ENCODE measurements at regions not wholly inside any gene's neighbourhood (a gene's known extent, or its start where the extent isn't known, plus 50 kb on each side); places are given as distances from the start of the nearest gene placed in this dataset.
"Not testable (repeated sequence)": the region's sequence is repeated elsewhere in the genome, so short reads cannot be mapped to it uniquely, and the experiment has no call there.

DNA sequence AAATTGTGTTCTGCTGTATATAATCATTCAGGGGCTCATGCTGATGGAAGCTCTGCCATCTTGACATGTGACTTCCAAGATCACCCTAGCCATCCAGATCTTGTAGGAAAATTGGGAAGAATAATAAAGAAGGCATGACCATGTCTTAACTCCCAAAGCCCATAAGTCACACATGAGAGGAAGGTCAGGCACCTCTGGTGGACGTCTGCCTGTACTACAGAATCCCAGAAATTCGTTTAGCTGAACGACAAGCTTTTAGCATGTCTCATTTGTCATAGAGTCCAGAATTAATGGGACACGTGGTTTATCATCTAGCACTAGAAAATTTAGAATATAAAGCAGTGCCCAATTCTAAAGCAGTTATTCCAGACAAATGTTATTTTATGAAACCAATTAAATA, 212.7 kb downstream of the CENPC start:
- no peak for DNase-seq (ENCODE audit: low read depth in 2 of 2)

- DNase-seq (ENCODE audit: low read depth in 2 of 2) = no peak
These were observed 216.9 kb downstream of the CENPC start for GRCh38 chr4:67328393-67328792.

DNA sequence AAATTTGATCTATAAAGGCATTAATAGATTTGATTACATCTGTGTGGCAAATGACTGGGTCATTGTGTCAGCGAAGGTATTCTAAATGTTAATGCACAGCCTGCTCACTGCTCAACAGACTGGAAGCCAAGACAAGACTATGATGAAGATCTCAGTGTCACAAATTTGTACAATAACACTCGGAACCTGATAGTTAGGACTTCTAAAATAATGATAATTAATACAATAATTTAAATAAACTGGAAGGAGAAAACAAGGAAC, 217.4 kb downstream of the CENPC start:
- DNase-seq (ENCODE audit: low read depth in 2 of 2) = no peak

DNA sequence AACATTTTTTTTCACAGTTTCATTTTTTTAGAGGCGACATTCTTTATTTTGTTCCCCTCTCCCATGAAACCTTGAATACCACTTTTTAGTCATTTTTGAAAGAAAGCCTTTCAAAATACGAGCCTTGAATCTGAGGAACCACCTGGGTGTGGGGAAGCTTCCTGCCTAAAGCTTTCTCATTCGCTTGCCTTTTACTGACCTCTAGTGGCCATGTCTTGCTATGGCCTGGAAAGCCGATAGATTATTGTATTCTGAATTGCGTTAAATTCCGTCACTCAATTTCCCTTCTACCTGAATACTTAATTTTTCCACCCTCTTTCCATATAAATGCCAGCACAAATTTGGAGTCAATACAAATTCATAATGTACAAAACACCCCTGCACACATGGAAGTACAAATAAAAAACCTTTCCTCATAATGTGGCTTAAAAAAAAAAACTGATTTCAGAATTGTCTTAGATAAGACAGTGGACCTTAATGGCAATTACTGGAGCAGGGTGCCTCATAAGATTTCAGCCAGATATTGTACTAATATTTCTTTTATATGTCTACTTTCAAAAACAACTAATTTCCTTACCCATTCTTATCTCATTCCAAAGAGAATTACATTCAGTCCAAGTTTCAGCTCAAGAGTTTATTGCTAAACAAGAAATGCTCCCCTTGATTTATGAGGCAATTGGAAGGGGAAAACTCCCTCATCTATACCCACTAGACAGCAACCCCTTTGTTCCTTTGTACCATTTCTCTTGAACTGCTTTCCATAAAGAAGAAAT, 217.9 kb downstream of the CENPC start:
- peak in 1 of 2 donors; percentile 6 for DNase-seq (ENCODE audit: low read depth in 2 of 2)

DNA sequence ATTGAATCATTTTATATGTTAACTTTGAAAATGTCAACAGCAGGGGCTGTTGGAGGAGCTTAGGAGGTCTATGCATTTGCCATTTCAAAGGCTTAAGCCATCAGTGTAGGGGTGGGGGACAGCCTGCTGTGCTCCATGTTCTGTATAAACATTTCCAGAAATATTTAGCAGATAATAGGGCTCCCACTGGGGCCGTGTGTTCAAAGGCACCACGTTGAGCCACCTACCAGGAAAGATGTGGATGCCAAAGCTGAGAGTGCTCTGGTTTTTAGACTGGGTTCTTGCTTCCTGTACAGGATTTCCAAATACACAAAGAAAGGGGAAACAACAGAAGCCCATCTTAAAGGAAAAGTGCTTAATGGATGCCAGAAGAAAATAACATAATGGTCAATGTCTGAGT, 219.5 kb downstream of the CENPC start:
- DNase-seq (ENCODE audit: low read depth in 2 of 2) = no peak

DNA sequence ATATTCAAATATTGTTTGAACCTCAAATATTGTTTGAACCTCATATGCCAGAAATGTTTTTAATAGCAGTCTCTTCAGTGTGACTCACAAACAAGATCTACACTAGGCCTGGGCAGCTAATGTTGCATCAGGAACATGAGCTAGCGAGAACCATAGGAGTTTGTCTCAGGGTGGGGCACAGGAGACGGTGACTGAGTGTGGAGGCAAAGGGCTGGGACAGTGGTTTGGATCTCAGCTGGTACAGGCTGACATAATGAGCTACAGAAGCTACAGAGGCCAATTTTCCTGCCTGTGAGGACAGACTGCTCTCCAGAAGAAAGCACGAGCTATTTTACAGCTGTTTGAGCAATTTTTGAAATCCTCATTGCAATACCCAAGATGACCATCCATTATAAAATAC, 224.7 kb downstream of the CENPC start:
- no peak for DNase-seq (ENCODE audit: low read depth in 2 of 2)

DNA sequence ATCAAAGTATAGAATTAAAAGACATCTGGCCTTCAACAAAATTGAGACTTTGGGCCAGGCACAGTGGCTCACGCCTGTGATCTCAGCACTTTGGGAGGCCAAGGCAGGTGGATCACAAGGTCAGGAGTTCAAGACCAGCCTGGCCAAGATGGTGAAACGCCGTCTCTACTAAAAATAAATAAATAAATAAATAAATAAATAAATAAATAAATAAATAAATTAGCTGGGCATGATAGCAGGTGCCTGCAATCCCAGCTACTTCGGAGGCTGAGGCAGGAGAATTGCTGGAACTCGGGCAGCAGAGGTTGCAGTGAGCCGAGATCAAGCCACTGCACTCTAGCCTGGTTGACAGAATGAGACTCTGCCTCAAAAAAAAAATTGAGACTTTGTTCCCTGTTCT, 225.7 kb downstream of the CENPC start:
- DNase-seq (ENCODE audit: low read depth in 2 of 2) = not testable (repeated sequence)

- DNase-seq (ENCODE audit: low read depth in 2 of 2) = not testable (repeated sequence)
These were observed 244.7 kb downstream of the CENPC start for GRCh38 chr4:67300497-67301185.

GRCh38 chr4:67292636-67293035, 252.7 kb downstream of the CENPC start:
- no peak for DNase-seq (ENCODE audit: low read depth in 2 of 2)

DNA sequence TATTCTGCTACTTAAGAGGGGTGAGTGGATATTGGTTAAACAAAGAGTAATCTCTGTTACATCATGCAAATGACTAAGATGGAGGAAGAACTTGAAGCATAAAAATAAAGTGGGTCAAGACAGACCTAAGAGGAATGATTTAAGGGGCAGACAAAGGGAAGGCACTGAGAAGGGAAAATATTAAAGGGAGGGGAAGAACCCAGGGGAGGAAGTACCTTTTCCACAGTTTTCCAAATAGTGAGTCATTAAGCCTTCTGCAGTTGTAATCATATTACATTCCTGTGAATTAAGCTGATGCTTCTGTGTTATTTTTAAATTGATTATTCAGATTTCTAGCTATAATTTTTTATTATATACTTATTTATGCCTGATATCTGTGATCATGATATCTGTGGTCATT, 253.3 kb downstream of the CENPC start:
- DNase-seq (ENCODE audit: low read depth in 2 of 2) = no peak

GRCh38 chr4:67291644-67292043, 253.7 kb downstream of the CENPC start:
- no peak for DNase-seq (ENCODE audit: low read depth in 2 of 2)

- no peak for DNase-seq (ENCODE audit: low read depth in 2 of 2)
These were observed 256.3 kb downstream of the CENPC start for GRCh38 chr4:67288964-67289363.

- no peak for DNase-seq (ENCODE audit: low read depth in 2 of 2)
These were observed 258.6 kb downstream of the CENPC start for GRCh38 chr4:67286724-67287123.

DNA sequence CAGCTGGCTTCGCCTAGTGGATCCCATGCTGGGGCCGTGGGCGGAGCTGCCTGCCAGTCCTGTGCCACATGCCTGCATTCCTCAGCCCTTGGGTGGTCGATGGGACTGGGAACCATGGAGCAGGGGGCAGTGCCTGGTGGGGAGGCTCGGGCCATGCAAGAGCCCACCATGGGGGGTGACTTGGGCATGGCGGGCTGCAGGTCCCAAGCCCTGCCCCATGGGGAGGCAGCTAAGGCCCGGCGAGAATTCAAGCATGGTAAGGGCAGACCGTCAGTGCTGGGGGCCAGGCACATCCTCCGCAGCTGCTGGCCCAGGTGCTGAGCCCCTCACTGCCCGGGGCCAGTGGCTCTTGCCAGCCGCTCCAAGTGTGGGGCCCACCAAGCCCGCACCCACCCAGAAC, 262.6 kb downstream of the CENPC start:
- no peak for DNase-seq (ENCODE audit: low read depth in 2 of 2)

DNA sequence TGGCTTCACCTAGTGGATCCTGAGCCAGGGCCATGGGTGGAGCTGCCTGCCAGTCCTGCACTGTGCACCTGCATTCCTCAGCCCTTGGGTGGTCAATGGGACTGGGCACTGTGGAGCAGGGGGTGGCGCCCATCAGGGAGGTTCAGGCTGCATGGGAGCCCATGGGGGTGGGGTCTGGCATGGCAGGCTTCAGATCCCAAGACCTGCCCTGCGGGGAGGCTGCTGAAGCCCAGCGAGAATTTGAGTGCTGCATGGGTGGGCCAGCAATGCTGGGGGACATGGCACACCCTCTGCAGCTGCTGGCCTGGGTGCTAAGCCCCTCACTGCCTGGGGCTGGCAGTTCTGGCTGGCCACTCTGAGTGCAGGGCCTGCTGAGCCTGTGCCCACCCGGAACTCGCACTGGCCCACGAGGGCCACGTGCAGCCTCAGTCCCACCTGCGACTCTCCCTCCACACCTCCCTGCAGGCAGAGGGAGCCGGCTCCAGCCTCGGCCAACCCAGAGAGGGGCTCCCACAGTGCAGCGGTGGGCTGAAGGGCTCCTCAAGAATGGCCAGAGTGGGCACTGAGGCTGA, 270.0 kb downstream of the CENPC start:
- no peak for DNase-seq (ENCODE audit: low read depth in 2 of 2)

- DNase-seq (ENCODE audit: low read depth in 2 of 2) = not testable (repeated sequence)
These were observed 270.6 kb downstream of the CENPC start for GRCh38 chr4:67274671-67275070.

GRCh38 chr4:67273666-67274065, 271.6 kb downstream of the CENPC start:
- no peak for DNase-seq (ENCODE audit: low read depth in 2 of 2)

GRCh38 chr4:67261971-67262370, 283.3 kb downstream of the CENPC start:
- DNase-seq (ENCODE audit: low read depth in 2 of 2) = no peak

DNA sequence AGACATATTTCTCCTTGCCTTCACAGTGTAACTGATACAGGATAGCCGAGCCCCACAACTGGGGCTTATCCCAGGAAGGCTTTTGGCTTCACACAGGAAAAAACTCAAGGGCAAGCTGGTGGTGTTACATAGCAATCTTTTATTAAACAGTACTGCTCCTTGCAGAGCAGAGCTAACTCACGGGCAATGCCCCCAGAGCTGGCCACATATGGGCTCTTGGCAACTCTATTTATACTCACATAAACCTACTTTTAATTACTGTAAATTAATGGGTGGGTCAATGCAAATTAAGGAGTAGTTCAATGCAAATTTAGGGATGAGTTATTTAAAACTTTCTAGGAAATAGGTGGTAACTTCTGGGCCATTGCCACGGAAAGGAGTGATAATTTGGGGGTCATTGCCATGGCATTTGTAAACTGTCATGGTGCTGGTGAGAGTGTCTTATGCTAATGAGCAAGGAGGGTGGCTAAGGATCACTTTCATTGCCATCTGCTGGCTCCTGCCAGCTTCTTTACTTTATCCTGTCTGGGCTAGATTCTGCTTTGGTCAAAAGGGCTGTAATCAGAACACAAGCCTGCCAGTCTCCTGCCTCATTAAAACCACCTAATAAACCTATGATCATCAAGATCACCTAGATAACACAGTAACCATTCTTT, 288.8 kb downstream of the CENPC start:
- no peak for DNase-seq (ENCODE audit: low read depth in 2 of 2)

DNA sequence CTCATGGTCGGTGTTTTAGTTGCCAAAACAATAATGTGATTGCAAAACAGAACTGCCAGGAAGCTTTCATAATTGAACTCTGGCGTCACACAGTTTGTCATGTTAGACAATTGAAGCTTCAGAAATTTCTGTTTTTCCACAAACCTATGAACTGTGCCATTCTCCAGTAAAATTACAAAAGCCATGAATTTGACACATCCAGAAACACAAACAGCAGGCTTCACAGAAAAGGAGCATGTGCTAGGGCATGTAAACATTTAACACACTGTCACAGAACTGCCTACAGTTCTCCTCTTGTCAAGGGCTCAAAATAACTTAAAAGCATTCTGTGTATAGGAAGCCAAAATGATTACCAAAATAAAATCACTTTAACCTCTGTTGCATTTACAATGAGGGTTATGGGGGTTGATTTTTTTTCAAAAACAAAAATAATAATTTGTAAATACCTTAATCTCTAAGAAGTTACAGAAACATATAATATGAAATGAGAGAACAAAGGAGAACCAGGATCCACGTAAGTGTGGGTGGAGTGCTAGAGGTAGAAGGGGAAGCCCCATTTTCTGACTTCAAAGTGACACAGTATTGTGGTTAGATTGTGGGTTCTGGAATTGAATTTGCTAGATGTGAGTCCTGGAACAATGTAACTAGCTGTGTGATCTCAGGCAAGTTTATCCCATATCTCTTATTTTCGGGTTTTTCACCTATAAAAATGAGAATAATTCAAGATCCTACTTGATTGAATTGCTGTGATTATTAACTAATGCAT, 295.0 kb downstream of the CENPC start:
- DNase-seq (ENCODE audit: low read depth in 2 of 2) = no peak

- no peak for DNase-seq (ENCODE audit: low read depth in 2 of 2)
These were observed 308.5 kb downstream of the CENPC start for GRCh38 chr4:67236788-67237187.

- no peak for DNase-seq (ENCODE audit: low read depth in 2 of 2)
These were observed 309.0 kb downstream of the CENPC start for GRCh38 chr4:67236318-67236717.

All from stimulated activated CD8-positive, alpha-beta memory T cell treated with anti-CD3 and anti-CD28 coated beads, Interleukin-2, amount 100 ng/mL, for 1 hour (primary cell).